OCI-LY1 (cell line): ENCODE measurements at regions not wholly inside any gene's neighbourhood (a gene's known extent, or its start where the extent isn't known, plus 50 kb on each side); places are given as distances from the start of the nearest gene placed in this dataset.

Experiments used
- EZH2 ChIP-seq: fragments of 200-600 bp; sonication (generic), shearing (Covaris generic); IDR thresholded peaks from 2 replicates; pipeline ENCODE4 v1.8.0; 2017; ENCODE audit warnings: borderline replicate concordance, mixed run types, mild to moderate bottlenecking, antibody characterized with exemption, low read length, moderate library complexity, mixed read lengths
- TF ChIP-seq, protein P1 (sequence below): fragments of 200-600 bp; sonication (generic), shearing (Covaris generic); IDR thresholded peaks from 2 replicates; pipeline ENCODE4 v1.5.1; 2017; ENCODE audit warnings: mild to moderate bottlenecking, antibody characterized with exemption, low read length, moderate library complexity, mixed read lengths

DNA sequence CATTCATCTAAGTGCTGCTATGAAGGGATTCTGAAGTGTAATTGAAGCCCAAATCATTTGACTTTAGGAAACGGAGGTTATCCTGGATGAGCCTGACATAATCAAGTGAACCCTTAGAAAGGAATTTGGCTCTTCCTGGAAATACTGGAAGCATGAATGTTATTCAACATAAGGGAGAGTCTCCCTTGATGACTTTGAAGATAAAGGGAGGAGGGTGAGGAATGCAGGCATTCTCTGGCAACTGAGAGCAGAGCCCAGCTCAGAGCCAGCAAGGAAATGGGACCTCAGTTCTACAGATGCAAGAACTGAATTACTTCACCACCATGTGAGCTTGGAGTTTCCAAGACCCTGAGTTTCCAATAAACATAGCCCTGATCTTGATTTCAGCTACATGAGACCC, 168.2 kb downstream of the DLL1 start:
- TF ChIP-seq, protein P1, sequence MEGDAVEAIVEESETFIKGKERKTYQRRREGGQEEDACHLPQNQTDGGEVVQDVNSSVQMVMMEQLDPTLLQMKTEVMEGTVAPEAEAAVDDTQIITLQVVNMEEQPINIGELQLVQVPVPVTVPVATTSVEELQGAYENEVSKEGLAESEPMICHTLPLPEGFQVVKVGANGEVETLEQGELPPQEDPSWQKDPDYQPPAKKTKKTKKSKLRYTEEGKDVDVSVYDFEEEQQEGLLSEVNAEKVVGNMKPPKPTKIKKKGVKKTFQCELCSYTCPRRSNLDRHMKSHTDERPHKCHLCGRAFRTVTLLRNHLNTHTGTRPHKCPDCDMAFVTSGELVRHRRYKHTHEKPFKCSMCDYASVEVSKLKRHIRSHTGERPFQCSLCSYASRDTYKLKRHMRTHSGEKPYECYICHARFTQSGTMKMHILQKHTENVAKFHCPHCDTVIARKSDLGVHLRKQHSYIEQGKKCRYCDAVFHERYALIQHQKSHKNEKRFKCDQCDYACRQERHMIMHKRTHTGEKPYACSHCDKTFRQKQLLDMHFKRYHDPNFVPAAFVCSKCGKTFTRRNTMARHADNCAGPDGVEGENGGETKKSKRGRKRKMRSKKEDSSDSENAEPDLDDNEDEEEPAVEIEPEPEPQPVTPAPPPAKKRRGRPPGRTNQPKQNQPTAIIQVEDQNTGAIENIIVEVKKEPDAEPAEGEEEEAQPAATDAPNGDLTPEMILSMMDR: no peak
- TF ChIP-seq EZH2: no peak
